Right ventricle myocardium inferior (tissue), 1 donor: ENCODE measurements at regions not wholly inside any gene's neighbourhood (a gene's known extent, or its start where the extent isn't known, plus 50 kb on each side); places are given as distances from the start of the nearest gene placed in this dataset.

Experiments
- ATAC-seq: fragments of 200-7000 bp; cut with Tn5 transposase; one replicate; pipeline ENCODE4 v1.9.1; 2020; ENCODE audit warnings: mild to moderate bottlenecking, moderate library complexity
- DNase-seq: peaks from one replicate; pipeline ENCODE4 v3.0.0; 2021; ENCODE audit errors: missing footprints
- intact Hi-C: fragments of 100-400 bp; cut with DNase I; formaldehyde crosslinking; loops from one replicate; pipeline ENCODE4 v1.11.0; 2022
- donor health status: DM: no; HTN: yes; CAD: no; lungs with severe emphysema.

DNA sequence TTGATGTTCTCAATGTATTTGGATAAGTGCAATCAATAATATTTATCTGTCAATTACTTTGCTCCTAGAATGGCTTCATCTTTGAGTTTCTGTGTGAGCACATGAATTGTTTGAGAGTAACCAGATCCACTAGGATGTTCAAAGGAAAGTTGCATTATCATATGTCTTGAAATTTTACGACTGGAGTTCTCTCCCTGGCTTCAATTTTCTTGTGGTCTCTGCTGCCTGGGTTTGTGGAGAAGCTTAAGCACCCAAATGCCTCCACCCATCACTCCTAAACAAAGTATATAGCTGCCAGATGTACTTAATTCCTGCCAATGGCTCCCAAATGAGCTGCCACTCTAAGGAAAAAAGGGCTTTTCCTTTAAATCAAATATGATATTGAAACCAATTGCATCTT lies 1149.4 kb upstream of the ZEB2 start:
- DNase-seq (no peak), ATAC-seq (no peak)
- intact Hi-C loops = no loop called here

DNA sequence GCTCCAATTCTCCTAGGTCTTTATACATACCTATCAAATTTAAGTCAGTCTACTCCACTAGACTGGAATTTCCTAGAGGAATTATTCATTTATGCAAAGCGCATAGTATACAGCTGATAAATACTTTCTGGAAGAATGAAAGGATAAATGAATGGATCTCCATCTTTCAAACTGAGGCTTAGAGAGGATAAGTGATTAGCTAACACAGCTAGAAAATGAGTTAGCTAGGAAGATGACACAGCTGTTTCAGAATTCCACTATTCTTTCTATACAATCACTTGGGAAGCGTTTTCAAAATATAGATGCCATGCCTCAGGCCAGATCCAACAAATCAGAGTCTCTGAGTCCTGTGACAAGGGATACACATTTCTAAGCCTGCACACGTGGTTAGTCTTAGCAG lies 1146.6 kb upstream of the ZEB2 start:
- ATAC-seq = no peak
- no peak for DNase-seq
- intact Hi-C loops = no loop called here

DNA sequence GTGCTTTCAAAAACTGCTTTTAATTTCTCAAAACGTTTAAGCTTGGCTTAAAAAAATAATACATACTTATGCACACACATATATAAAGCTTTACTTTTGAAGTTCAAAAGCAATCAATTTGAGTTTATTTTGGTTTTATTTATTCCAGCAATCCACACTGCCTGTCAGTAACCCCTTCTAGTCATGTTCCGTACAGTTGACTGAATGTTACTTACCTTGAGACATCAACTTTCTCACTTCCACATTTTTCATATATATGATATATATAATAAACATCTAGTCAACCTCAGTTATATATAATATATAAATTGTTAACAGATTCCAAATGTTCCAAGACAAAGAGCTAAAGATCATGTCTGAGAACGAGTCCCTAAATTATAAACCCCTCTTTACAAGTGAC lies 1137.3 kb upstream of the ZEB2 start:
- ATAC-seq (no peak), DNase-seq (no peak)
- intact Hi-C loops = no loop called here

- intact Hi-C loops = no loop called here
- no peak for ATAC-seq
- no peak for DNase-seq
These were observed 1135.3 kb upstream of the ZEB2 start for GRCh38 chr2:145655165-145655765.

- no peak for DNase-seq
- intact Hi-C loops = no loop called here
- no peak for ATAC-seq
These were observed 1134.8 kb upstream of the ZEB2 start for GRCh38 chr2:145654746-145655145.

DNA sequence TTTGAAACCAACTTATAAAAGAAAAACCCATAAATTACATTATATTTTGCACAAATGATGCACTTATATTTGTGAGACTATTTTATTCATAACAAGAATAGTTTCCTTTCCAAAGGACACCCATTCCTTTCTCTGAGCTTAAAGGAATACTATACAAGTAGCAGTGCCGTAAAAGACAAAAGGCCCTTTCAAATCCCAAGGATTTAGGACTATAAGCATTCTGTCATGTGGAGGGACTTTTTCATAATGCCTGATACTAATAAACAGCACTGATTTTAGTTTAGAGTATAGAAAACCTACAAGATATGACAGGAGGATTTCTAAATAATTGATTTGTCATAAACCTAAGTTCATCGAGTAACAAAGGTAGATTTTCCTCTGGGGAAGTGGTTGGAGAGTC lies 1134.2 kb upstream of the ZEB2 start:
- intact Hi-C loops = no loop called here
- DNase-seq = no peak
- no peak for ATAC-seq

DNA sequence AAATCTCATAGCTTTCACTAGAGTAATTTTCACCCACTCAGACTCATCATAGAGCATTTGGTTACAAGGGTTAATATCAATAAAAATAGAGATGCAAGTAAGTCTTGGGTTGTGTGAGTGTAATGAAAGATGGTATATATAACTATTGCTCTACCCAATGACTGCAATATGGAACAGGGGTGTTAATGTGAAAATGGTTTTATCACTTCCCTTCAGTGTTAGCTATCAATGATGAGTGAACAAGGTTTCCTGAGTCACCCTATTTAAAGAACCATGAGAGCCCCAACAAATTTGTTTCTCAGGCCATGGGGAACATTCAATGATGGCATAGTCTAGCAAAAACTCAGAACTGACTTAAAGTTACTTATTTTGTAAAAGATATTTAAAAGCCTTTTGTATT lies 1133.6 kb upstream of the ZEB2 start:
- no peak for ATAC-seq
- no peak for DNase-seq
- intact Hi-C loops = no loop called here

DNA sequence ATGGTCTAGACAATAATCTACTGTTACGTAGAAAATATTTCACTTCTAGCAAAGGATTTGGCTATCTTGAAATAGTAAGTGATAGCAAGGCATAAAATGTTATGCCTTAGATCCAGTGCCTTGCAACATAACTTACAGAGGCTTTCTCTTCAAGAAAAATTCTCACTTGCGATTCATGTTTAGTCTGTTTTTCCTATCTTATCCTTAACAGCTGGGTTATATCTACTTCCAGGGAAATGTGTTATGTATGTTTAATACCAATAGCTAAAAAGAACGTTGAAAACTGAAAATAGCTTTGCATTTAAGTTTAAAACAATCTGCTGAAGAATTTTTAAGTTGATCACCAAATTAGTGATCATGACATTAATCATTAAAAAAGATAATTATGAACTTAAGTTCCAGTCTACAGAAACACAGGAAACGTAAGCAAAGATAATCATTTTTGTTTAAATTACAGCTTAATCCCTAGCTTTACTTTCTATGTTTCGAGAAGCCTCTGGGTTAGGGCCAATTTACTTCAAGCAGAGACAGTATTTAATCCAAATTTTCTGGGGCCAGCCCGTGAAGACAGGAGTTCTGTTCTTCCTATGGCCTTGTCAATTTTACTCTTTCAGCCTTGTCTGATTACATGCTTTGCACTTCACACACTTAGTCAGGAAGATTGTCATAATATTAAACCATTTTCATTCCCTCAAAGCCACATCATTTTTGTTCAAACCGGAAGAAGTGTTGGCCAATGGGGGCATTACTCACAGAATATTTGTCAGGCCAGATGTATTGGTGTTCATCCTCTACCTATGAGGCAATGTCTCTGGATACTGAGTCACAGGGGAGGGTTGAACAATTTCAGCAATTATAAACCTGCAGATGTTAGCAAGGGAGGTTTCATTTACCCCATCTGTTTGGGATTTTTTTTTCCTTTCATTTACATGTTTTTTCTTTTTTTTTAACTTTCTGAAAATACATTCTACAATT lies 1132.9 kb upstream of the ZEB2 start:
- intact Hi-C loops = no loop called here
- no peak for ATAC-seq
- no peak for DNase-seq

GRCh38 chr2:145652036-145652435 lies 1132.1 kb upstream of the ZEB2 start:
- no peak for ATAC-seq

DNA sequence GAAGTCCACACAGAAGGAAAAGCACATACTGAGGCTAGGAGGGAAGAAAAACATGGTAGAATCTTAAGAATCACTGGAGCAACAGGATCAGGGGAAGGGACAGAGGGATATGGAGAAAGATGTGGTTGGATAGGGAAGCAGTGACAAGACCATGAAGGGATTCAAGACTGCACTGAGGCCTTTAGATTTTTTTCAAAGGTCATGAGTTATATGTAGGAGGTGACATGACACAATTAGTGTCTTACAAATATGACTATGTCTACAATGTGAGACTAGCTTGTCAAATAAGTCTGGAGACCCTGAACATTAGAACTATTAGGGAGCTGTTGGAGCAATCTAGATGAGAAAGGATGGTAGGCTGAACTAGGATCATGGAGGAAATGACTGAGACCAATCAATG lies 1130.3 kb upstream of the ZEB2 start:
- intact Hi-C loops = no loop called here
- DNase-seq (no peak), ATAC-seq (no peak)

More at GRCh38 chr2:145652036-145652435, 1132.1 kb upstream of the ZEB2 start:
- DNase-seq = no peak
- intact Hi-C loops = no loop called here

DNA sequence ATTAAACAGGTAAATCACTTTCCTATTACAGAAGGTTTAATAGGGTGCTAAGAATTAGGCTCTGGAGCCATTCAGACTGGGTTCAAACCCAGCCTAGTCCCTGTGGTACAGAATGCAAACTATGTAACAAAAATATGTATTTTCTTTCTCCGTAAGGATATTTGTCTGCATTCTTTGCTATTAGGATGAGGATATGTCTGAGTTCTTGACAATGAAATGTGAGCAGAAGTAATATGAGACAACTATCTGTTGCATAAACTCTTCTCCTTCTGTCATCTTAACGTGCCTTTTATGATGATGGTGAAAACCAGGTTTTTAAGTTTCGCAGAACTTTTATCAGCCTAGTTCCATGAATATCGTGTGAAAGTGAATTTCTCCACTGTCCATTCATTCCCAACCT lies 1129.1 kb upstream of the ZEB2 start:
- DNase-seq (no peak), ATAC-seq (no peak)
- intact Hi-C loops = no loop called here

DNA sequence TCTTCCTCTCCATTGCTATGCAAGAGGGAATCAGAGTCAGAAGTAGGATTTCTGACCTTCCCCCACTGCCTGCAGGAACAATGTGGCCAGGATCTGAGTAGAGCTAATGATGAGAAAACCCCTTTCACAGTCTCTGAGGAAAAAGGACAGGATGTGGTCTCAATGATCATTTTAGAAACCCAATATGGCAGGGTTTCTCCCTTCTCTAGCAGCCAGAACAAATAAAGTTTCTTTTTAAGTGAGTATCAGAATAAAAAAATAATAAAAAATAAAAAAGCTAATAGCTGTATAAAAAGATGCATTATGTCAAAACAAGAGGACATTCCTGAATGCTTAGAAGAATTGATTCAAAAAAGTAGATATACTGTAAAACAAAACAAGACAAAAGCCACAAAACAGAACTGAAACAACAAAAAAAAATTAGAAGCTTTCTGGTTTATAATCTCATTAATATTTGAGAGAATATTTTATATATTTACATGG lies 1124.9 kb upstream of the ZEB2 start:
- no peak for ATAC-seq
- intact Hi-C loops = no loop called here
- no peak for DNase-seq

DNA sequence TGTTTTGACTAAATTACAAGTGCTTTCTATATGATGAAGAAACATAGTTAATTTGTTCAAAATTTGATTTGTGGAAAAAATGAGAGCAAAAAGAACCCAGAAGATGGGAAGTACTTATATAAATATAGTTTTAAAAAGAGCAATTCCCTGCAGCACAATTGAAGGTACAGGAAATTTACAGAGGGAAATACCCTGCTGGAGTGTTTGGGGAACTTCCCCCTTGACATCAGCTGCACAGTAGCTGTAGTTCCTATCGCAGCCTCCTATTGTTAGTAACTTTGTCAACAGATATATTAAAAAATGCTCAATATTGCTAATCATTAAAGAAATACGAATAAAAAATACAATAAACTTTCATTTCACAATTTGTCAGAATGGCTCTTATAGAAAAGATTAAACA lies 1118.8 kb upstream of the ZEB2 start:
- intact Hi-C loops = no loop called here
- ATAC-seq (no peak), DNase-seq (no peak)

- DNase-seq = no peak
- no peak for ATAC-seq
- intact Hi-C loops = no loop called here
These were observed 1115.9 kb upstream of the ZEB2 start for GRCh38 chr2:145635706-145636427.

- intact Hi-C loops = no loop called here
- ATAC-seq (no peak), DNase-seq (no peak)
These were observed 1111.6 kb upstream of the ZEB2 start for GRCh38 chr2:145631561-145631960.

DNA sequence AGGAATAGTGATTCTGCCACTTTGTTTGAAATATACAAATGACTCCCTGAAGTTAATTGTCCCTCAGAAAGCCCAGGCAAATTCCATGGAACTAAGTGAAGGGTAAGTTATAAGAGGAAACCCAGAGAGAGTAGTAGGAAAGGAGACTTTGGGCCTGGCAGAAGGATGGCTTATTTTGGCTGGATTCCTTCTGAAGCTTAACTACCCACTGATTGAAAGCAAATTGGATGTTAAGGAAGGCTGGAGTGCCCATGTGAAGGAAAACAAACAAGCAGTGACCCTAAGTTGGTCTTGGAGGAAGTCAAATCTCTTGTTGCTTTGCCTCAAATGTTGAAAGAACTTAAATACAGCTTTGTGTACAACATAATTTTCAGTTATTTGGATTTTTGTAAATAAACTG lies 1106.4 kb upstream of the ZEB2 start:
- DNase-seq = no peak
- no peak for ATAC-seq
- intact Hi-C loops = no loop called here

- intact Hi-C loops = no loop called here
- DNase-seq (no peak), ATAC-seq (no peak)
These were observed 1105.2 kb upstream of the ZEB2 start for GRCh38 chr2:145625111-145625510.

GRCh38 chr2:145623136-145623535 lies 1103.2 kb upstream of the ZEB2 start:
- DNase-seq = no peak
- ATAC-seq = no peak
- intact Hi-C loops = no loop called here

- no peak for DNase-seq
- intact Hi-C loops = no loop called here
These were observed 1102.4 kb upstream of the ZEB2 start for GRCh38 chr2:145622285-145622684.

GRCh38 chr2:145617906-145618305 lies 1098.0 kb upstream of the ZEB2 start:
- intact Hi-C loops = no loop called here
- ATAC-seq = no peak
- DNase-seq = no peak

More at GRCh38 chr2:145622285-145622684, 1102.4 kb upstream of the ZEB2 start:
- ATAC-seq = no peak
